GM19043 (cell line): ENCODE measurements at regions not wholly inside any gene's neighbourhood (a gene's known extent, or its start where the extent isn't known, plus 50 kb on each side); places are given as distances from the start of the nearest gene placed in this dataset.

Experiments
- ATAC-seq: cut with Tn5 transposase; IDR thresholded peaks from one replicate; pipeline ENCODE4 v1.9.1; 2021; ENCODE audit warnings: low read depth; ENCODE audit not compliant: unreplicated experiment

GRCh38 chr13:31049833-31050232 is 111.9 kb downstream of the HSPH1 start:
- ATAC-seq: no peak

DNA sequence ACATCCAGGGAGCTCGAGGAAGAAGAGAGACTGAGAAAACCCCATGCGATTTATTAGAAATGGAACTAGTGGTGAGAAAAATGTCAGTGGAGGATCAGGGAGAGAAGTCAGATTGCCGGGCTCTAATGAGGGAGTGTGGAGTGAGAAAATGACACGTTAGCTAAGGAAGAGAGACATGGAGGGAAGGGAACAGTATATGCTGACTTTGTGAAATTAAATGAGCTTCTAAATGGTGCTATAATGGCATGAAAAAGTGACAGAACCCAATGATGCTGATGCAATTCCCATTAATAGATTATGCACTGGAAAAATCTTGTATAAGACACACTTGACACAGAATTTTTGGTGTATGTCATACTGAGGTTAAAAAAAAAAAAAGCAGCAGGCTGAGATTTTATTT is 112.6 kb downstream of the HSPH1 start:
- ATAC-seq: no peak

GRCh38 chr13:31048521-31048920 is 113.2 kb downstream of the HSPH1 start:
- ATAC-seq: no peak

GRCh38 chr13:31046711-31047279 is 114.3 kb downstream of the TEX26 start:
- no peak for ATAC-seq

GRCh38 chr13:31045286-31046081 is 113.0 kb downstream of the TEX26 start:
- peak; percentile 52 for ATAC-seq

DNA sequence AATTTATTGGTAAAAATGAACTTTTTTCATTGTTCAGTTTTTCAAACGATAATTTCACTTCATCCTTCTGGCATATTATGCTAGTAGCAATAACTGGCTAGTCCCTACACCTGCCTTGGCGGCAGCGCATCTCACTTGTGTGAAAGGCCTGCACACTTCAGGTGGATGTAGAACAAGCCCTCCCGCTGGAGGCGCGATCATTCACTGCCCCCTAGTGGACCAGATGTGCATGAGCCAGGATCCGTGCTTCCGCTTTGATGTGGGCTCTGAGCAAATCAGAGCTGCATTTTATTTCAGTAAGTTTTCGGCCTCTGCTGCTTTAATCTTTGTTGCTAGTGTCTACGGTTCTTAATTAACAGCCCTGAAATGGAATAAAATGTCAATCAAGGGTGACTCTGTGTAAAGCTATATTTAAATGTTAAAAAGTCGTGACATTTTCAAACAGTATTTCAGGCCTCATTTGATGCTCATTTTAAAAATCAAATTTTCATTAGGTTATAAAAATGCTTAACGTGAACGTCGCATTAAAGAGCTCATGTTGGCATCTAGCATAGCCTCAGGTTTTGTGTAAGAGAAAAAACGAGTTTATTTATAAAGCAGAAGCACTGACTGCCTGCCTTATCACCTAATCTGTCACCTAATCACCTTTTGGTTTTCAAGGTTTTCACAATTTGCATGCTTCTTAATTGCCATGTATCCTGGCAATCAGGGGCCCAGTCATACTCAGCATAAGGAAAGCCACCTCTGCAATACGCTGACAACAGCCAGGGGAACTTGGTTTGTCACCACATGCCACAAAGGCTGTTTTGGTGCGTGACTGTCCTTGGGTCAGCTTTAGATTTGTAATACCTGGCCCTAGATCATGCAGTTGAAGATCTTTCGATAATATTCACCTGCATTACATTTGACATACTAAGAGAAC is 112.2 kb downstream of the TEX26 start:
- peak; percentile 71 for ATAC-seq

- no peak for ATAC-seq
Measured at GRCh38 chr13:31043957-31044356, 111.5 kb downstream of the TEX26 start.

- ATAC-seq: no peak
Measured at GRCh38 chr13:31042481-31043165, 110.2 kb downstream of the TEX26 start.

DNA sequence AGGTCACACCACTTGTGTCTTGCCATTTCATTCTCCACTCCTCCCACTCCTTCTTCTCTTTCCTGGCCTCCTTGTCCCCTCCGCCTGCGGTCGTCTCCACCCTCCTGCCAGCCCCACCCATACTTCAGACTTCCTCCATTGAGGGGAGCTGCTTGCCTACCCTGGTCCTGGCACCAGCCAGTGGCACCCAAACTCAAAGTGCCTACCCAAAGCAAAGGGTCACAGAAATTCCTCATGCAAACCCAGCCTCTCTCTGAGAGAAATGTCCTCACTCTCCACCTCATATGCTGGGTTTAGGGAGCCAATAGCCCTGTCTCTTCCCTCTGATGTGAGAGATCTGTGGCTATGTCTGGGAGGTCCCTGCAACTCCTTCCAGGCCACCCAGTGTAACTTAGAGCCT is 109.6 kb downstream of the TEX26 start:
- no peak for ATAC-seq

- ATAC-seq: peak; percentile 72
Measured at GRCh38 chr13:31038834-31039552, 106.5 kb downstream of the TEX26 start.

DNA sequence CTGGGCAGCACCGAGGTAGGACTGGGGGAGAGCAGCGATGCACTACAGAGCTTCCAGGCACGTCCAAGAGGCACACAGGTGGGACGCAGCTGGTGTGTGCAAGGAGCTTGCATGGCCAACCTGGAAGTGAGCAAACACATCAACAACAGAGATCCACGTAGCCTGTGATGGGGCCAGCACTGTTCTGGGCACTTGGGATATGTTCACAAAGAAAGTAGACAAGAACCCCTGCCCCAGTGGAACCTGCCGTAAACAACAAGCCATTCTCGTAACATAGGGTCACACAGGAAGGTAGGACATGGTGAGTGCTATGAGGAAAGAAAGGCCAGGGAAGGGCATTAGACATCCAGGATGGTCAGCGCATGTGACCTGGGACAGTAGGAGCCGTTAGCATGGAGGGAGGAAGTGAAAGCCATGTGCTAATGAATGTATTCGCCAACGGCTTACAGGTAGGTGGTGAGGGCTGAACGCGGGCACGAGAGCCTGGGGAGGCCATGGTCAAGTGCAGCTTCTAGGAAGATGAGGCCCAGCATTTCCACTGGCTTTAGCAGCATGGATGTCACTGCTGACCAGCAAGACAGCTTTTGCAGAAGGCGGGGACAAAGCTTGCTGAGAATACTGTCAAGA is 105.5 kb downstream of the TEX26 start:
- no peak for ATAC-seq

- ATAC-seq: no peak
Measured at GRCh38 chr13:31036731-31037695, 104.6 kb downstream of the TEX26 start.

DNA sequence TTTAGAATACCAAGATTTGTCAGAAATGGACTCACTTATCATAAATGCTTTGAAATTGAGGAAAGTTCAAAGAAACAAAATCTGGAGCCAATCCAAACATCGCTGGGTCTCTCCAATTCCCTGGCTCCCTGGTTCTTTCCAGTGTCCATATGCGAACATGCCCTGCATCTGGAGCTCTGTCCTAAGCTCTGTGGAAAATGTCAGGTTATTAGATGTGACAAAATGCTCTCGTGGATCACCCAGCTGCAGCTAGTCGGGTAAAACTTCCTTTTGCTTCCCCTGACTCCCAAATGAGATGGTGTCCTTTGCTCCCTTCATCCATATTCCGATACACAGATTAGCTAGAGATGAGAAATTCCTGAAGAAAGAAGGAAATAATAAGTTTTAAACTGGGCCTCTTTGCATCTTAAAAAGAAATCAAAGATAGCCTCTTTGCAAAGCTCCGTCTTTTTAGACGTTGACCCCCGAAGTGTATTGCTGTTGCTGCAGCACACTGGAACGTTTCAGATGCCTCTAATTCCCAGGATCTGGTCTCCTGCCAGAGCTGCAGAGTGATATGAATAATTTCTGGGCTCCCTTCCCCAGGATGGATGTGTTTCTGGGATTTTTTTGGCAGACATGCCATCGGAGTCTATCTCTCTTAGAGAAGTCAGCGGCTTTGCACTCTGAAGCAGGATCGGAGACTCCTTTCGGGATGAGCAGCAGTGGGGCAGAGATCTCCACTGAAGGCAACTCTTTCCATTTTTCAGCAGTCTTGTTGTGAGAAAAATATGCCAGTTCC is 102.9 kb downstream of the TEX26 start:
- no peak for ATAC-seq

DNA sequence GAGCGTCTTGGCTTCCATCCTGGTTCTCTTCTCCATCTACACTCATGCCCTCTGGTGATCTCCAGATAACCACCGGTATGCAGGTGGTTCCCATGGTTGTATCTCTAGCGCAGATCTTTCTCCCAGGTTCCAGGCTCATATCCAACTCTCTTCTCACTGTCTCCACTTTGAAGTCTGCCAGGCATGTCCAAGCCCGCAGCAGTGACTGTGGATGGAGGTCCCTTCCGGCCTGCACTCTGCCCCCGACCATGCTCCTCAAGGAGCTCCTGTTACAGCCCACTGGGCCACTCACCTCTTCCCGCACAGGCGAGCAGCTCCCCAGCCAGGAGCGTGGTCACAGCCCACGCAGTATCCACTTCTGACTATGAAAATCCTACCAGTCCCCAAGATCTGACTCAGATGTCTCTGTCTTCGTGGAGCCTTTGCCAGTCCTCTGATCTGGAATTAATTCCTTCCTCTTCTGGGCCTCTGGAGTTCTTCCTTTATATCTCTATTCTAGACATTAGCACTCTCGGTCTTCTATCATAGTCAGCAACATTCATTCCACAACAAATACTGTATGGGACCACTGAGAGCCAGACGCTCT is 100.2 kb downstream of the TEX26 start:
- ATAC-seq: no peak

GRCh38 chr13:31031482-31031881 is 99.0 kb downstream of the TEX26 start:
- no peak for ATAC-seq

DNA sequence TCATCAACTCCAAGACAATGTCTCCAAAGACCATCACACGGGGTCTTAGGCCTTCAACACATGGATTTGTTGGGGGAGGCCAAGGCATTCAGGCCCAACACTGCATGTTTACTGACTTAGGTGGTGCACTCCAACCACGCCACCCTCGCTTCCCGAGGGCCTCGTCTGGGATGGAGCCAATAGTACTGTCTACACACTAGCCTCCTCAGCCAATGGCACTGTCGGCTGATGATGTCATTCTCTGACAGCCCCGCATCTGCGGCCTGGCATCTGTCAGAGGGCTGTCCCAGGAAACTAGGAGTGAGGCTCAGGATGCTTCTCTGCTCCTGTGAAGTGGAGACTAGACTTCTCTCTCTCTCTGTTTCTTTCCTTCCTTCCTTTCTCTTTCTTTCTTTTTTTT is 96.6 kb downstream of the TEX26 start:
- no peak for ATAC-seq

DNA sequence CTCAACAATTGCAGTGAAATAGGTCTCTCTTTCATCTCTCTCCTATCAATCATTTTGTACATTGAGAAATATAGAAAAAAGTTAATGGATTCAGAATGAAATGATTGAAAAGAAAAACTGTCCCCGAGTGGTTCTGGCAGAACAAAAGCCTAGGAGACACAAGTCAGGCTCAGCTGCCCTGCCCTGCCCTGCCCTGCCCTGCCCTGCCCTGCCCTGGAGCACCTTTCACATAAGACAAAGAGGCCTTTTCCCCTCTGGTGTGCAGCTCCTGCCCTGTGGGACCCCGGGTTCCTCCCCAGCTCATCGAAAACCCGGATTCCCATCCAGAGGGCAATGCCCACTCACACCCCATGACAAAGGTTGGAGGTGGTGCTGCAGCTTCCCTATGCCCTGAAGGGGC is 94.7 kb downstream of the TEX26 start:
- ATAC-seq: no peak
